Fibroblast of lung (primary cell): ENCODE measurements at regions not wholly inside any gene's neighbourhood (a gene's known extent, or its start where the extent isn't known, plus 50 kb on each side); places are given as distances from the start of the nearest gene placed in this dataset.

ENCODE experiments used
- DNase-seq, 2 donors: peaks; one replicate each; pipeline versions ENCODE4 v3.0.0 to v3.0.0-alpha.2; 2010; ENCODE audit warnings: low read depth in 2 of 2
- H2AFZ ChIP-seq: 2 replicates; pipeline ENCODE4 v1.5.1; 2012; ENCODE audit warnings: low read length, control low read depth, inconsistent platforms
- H3K27ac ChIP-seq: 2 replicates; pipeline ENCODE4 v1.5.1; 2011; ENCODE audit warnings: low read length, control low read depth; ENCODE audit not compliant: insufficient read depth
- H3K27me3 ChIP-seq: 2 replicates; pipeline ENCODE4 v1.5.1; 2011; ENCODE audit warnings: mild to moderate bottlenecking, low read length; ENCODE audit not compliant: control insufficient read depth, insufficient read depth
- H3K36me3 ChIP-seq: 2 replicates; pipeline ENCODE4 v1.5.1; 2011; ENCODE audit warnings: low read length; ENCODE audit not compliant: control insufficient read depth, insufficient read depth
- H3K4me1 ChIP-seq: 2 replicates; pipeline ENCODE4 v1.5.1; 2011; ENCODE audit warnings: low read length; ENCODE audit not compliant: control insufficient read depth, insufficient read depth; ENCODE audit errors: extremely low read depth
- H3K4me2 ChIP-seq: 2 replicates; pipeline ENCODE4 v1.5.1; 2011; ENCODE audit warnings: low read length, control low read depth; ENCODE audit not compliant: insufficient read depth; ENCODE audit errors: extremely low read depth
- H3K4me3 ChIP-seq, 4 experiments: fragments of 200-600 bp in 1 of 4; sonication (generic) in 1 of 4; replicated peaks in 1 of 4; 2 replicates each; pipeline ENCODE4 v1.5.1; 2011 to 2016; ENCODE audit warnings: low read length in 4 of 4, low read depth in 3 of 4, mild to moderate bottlenecking in 3 of 4, control low read depth in 2 of 4, inconsistent platforms in 1 of 4, mixed read lengths in 1 of 4; ENCODE audit not compliant: insufficient read depth in 1 of 4; ENCODE audit errors: control extremely low read depth in 1 of 4
- H3K79me2 ChIP-seq: 2 replicates; pipeline ENCODE4 v1.5.1; 2012; ENCODE audit warnings: mild to moderate bottlenecking, low read length, inconsistent platforms; ENCODE audit not compliant: control insufficient read depth, insufficient read depth
- H3K9ac ChIP-seq: 2 replicates; pipeline ENCODE4 v1.5.1; 2011; ENCODE audit warnings: mild to moderate bottlenecking, low read length, control low read depth; ENCODE audit not compliant: insufficient read depth
- H3K9me3 ChIP-seq: 2 replicates; pipeline ENCODE4 v1.5.1; 2012; ENCODE audit warnings: low read depth, low read length; ENCODE audit not compliant: control insufficient read depth, insufficient read depth
- H4K20me1 ChIP-seq: 2 replicates; pipeline ENCODE4 v1.5.1; 2011; ENCODE audit warnings: low read length; ENCODE audit not compliant: control insufficient read depth, insufficient read depth; ENCODE audit errors: extremely low read depth
- CTCF ChIP-seq, 2 donors: IDR thresholded peaks in 1 of 2; conservative IDR thresholded peaks in 1 of 2; 1 replicate in 1 of 2; 2 replicates in 1 of 2; pipeline ENCODE4 v1.5.1; 2011 to 2012; ENCODE audit warnings: low read length in 2 of 2, control low read depth in 1 of 2, inconsistent platforms in 1 of 2, low read depth in 1 of 2, mild to moderate bottlenecking in 1 of 2
- EZH2 ChIP-seq: IDR thresholded peaks from 2 replicates; pipeline ENCODE4 v1.5.1; 2012; ENCODE audit warnings: low read length, control low read depth, mild to moderate bottlenecking; ENCODE audit errors: missing control alignments

- Histone ChIP-seq H3K79me2 (no peaks in the 10 kb centered on the region), H3K27me3 (no peaks in the 10 kb centered on the region), H3K4me2 (no peak overlapping the region), H3K4me3 (no peak overlapping the region), H2AFZ (no peak overlapping the region), H3K9ac (no peak overlapping the region), H3K9me3 (no peaks in the 10 kb centered on the region), H3K27ac (no peak overlapping the region), H3K4me1 (no peaks in the 10 kb centered on the region), H4K20me1 (no peaks in the 10 kb centered on the region), H3K36me3 (no peaks in the 10 kb centered on the region)
- TF ChIP-seq CTCF (conservative IDR thresholded peaks at IDR 0.05 in 1 of 2, IDR thresholded peaks at IDR 0.05 in 1 of 2; ENCODE audit: low read depth in 1 of 2, low read length in 2 of 2) (no peak), EZH2 (no peak)
- no peak for DNase-seq
Observed at GRCh38 chr6:170177772-170178560, 112.9 kb downstream of the DLL1 start.

GRCh38 chr6:170176898-170177771 lies 113.7 kb downstream of the DLL1 start:
- no peak overlapping the region for H2AFZ ChIP-seq
- H3K4me2 ChIP-seq: no peak overlapping the region
- no peak overlapping the region for H3K27ac ChIP-seq
- no peak overlapping the region for H3K9ac ChIP-seq
- no peak overlapping the region for H3K4me3 ChIP-seq
- TF ChIP-seq CTCF (conservative IDR thresholded peaks at IDR 0.05 in 1 of 2, IDR thresholded peaks at IDR 0.05 in 1 of 2; ENCODE audit: low read depth in 1 of 2, low read length in 2 of 2): no peak
- TF ChIP-seq EZH2: no peak
- H3K79me2 ChIP-seq: no peaks in the 10 kb centered on the region
- no peaks in the 10 kb centered on the region for H4K20me1 ChIP-seq
- DNase-seq: no peak
- H3K27me3 ChIP-seq: no peaks in the 10 kb centered on the region
- no peaks in the 10 kb centered on the region for H3K4me1 ChIP-seq
- H3K36me3 ChIP-seq: no peaks in the 10 kb centered on the region
- H3K9me3 ChIP-seq: no peaks in the 10 kb centered on the region

GRCh38 chr6:170176136-170176897 lies 114.6 kb downstream of the DLL1 start:
- no peak for DNase-seq
- H3K4me3 ChIP-seq: no peak overlapping the region
- TF ChIP-seq CTCF (conservative IDR thresholded peaks at IDR 0.05 in 1 of 2, IDR thresholded peaks at IDR 0.05 in 1 of 2; ENCODE audit: low read depth in 1 of 2, low read length in 2 of 2): no peak
- no peak for TF ChIP-seq EZH2
- no peaks in the 10 kb centered on the region for H3K27me3 ChIP-seq
- no peak overlapping the region for H2AFZ ChIP-seq
- no peaks in the 10 kb centered on the region for H3K36me3 ChIP-seq
- no peaks in the 10 kb centered on the region for H3K9me3 ChIP-seq
- H4K20me1 ChIP-seq: no peaks in the 10 kb centered on the region
- H3K27ac ChIP-seq: no peak overlapping the region
- no peak overlapping the region for H3K4me2 ChIP-seq
- no peaks in the 10 kb centered on the region for H3K4me1 ChIP-seq
- H3K9ac ChIP-seq: no peak overlapping the region
- H3K79me2 ChIP-seq: no peaks in the 10 kb centered on the region
